ENCODE measurements at regions not wholly inside any gene's neighbourhood (a gene's known extent, or its start where the extent isn't known, plus 50 kb on each side); places are given as distances from the start of the nearest gene placed in this dataset.

DNA sequence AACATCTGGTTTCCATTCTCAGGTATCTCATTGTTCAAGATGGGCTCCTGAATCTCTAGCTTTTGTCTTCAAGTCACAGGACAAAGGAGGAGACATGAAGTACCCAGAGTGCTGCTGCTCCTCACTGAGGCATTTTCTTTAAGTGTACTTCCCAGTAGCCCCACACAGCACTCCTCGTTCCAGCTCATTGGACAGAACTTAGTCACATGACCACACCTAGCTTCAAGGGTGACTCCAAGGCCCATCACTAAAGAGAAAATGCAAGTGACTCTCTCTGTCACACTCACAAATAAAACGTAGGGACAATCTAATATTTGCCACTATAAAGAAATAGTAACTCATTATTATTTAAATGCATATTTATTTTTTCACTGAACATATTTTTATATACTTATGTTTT, 58.3 kb upstream of the NEUROD6 start:
- Histone ChIP-seq H3K79me2 (no peaks in the 10 kb centered on the region), H3K27ac (no peak overlapping the region), H2AFZ (no peak overlapping the region), H3K4me1 (no peaks in the 10 kb centered on the region), H3K27me3 (ENCODE audit: control insufficient read depth, insufficient read depth, low read length) (no peaks in the 10 kb centered on the region), H3K9ac (no peak overlapping the region), H3K4me2 (ENCODE audit: low read length) (no peak overlapping the region), H3K4me3 (ENCODE audit: low read depth, low read length) (no peak overlapping the region), H3K9me3 (ENCODE audit: control insufficient read depth, low read length) (no peaks in the 10 kb centered on the region), H3K36me3 (ENCODE audit: control insufficient read depth, insufficient read depth, low read length) (no peaks in the 10 kb centered on the region)
- TF ChIP-seq, protein P1, sequence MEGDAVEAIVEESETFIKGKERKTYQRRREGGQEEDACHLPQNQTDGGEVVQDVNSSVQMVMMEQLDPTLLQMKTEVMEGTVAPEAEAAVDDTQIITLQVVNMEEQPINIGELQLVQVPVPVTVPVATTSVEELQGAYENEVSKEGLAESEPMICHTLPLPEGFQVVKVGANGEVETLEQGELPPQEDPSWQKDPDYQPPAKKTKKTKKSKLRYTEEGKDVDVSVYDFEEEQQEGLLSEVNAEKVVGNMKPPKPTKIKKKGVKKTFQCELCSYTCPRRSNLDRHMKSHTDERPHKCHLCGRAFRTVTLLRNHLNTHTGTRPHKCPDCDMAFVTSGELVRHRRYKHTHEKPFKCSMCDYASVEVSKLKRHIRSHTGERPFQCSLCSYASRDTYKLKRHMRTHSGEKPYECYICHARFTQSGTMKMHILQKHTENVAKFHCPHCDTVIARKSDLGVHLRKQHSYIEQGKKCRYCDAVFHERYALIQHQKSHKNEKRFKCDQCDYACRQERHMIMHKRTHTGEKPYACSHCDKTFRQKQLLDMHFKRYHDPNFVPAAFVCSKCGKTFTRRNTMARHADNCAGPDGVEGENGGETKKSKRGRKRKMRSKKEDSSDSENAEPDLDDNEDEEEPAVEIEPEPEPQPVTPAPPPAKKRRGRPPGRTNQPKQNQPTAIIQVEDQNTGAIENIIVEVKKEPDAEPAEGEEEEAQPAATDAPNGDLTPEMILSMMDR (IDR thresholded peaks at IDR 0.05) = no peak

DNA sequence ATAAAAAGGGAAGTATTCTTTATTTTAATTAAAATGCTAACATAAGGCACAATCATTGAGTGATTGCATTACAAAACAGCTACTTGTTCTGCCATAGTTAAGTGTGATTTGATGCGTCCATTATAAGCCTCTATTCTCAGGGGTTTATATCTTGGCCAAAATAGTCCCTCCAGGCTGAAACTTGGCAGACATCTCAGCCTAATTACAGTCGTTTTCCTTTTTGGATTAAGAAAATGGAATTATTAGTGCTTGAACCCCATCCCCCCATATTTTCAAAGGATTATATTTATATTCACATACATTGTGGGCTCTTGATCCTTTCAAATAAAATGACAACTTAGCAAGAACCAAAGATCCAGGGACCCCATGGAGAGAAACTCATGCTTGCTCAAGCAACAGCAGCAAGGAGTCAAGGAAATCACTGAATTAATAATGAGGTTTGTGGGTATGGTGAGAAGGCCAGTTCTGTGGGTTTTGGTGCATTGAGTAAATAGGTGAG, 66.7 kb upstream of the NEUROD6 start:
- Histone ChIP-seq H3K4me3 (ENCODE audit: low read depth, low read length) (no peak overlapping the region), H2AFZ (no peak overlapping the region), H3K27ac (no peak overlapping the region), H3K27me3 (ENCODE audit: control insufficient read depth, insufficient read depth, low read length) (no peaks in the 10 kb centered on the region), H3K9ac (no peak overlapping the region), H3K9me3 (ENCODE audit: control insufficient read depth, low read length) (no peaks in the 10 kb centered on the region), H3K79me2 (no peaks in the 10 kb centered on the region), H3K36me3 (ENCODE audit: control insufficient read depth, insufficient read depth, low read length) (no peaks in the 10 kb centered on the region), H3K4me1 (no peaks in the 10 kb centered on the region), H3K4me2 (ENCODE audit: low read length) (no peak overlapping the region)
- TF ChIP-seq, protein P1 (IDR thresholded peaks at IDR 0.05) = no peak

DNA sequence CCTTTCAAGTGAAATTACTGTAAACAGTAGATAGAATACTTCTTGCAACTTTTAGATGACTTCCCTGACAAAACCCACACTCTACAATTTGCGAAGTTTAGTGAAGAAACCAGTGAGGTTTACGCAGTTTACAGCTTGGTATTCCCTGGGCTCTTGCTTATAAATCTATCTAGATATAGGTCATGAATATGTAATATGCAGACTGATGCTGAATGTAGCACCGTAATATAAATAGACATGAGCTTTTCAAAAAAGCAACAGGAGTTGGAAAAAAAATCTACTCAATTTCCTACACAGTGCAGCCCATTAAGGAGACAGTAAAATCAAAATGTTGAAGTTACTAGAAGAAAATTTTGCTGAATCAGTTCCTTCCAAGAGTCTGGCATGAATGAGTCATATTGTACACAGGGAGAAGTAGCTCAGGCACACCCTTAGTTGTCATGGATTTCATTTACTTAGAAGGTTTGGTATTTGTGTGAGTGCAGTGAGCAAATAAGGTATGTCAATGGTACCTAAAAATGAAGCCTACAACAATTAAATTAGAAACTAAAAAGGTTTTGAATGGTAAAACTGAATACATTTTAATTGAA, 67.7 kb upstream of the NEUROD6 start:
- H3K9ac ChIP-seq = no peak overlapping the region
- no peaks in the 10 kb centered on the region for H3K36me3 ChIP-seq (ENCODE audit: control insufficient read depth, insufficient read depth, low read length)
- no peaks in the 10 kb centered on the region for H3K9me3 ChIP-seq (ENCODE audit: control insufficient read depth, low read length)
- no peaks in the 10 kb centered on the region for H3K4me1 ChIP-seq
- no peak overlapping the region for H3K4me3 ChIP-seq (ENCODE audit: low read depth, low read length)
- no peaks in the 10 kb centered on the region for H3K27me3 ChIP-seq (ENCODE audit: control insufficient read depth, insufficient read depth, low read length)
- TF ChIP-seq, protein P1 (IDR thresholded peaks at IDR 0.05) = no peak
- H3K79me2 ChIP-seq = no peaks in the 10 kb centered on the region
- no peak overlapping the region for H3K4me2 ChIP-seq (ENCODE audit: low read length)
- no peak overlapping the region for H3K27ac ChIP-seq
- no peak overlapping the region for H2AFZ ChIP-seq

DNA sequence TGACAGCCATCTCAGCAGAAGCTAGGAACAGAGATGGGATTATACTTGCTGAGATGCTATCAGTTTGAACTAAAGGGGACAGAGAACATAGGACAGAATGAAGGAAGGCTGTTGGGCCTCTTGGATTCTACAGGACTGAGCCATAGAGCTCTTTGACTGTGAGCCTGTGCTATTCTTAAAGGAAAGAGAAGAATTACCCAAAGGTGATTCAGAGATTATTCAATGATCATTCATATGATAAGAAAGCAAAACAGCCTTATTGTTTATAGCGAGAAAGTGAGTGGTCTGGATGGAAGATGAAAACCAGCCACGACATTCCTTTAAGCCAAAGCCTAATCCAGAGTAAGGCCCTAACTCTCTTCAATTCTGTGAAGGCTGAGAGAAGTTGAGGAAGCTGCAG, 69.7 kb upstream of the NEUROD6 start:
- Histone ChIP-seq H3K27ac (no peak overlapping the region), H3K36me3 (ENCODE audit: control insufficient read depth, insufficient read depth, low read length) (no peaks in the 10 kb centered on the region), H2AFZ (no peak overlapping the region), H3K4me2 (ENCODE audit: low read length) (no peak overlapping the region), H3K9me3 (ENCODE audit: control insufficient read depth, low read length) (no peaks in the 10 kb centered on the region), H3K9ac (no peak overlapping the region), H3K27me3 (ENCODE audit: control insufficient read depth, insufficient read depth, low read length) (no peaks in the 10 kb centered on the region), H3K4me3 (ENCODE audit: low read depth, low read length) (no peak overlapping the region), H3K4me1 (no peaks in the 10 kb centered on the region), H3K79me2 (no peaks in the 10 kb centered on the region)
- TF ChIP-seq, protein P1 (IDR thresholded peaks at IDR 0.05) = no peak

DNA sequence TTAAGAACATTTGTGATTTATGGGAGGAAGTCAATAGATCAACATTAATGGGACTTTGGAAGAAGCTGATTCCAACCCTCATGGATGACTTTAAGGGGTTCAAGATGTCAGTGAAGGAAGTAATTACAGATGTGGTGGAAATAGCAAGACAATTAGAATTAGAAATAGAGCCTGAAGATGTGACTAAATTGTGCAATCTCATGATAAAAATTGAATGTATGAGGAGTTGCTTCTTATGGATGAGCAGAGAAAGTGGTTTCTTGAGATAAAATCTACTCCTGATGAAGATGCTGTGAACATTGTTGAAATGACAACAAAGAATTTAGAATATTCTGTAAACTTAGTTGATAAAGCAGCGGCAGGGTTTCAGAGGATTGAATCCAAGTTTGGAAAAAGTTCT, 70.9 kb upstream of the NEUROD6 start:
- H3K9ac ChIP-seq = no peak overlapping the region
- H3K27me3 ChIP-seq (ENCODE audit: control insufficient read depth, insufficient read depth, low read length) = no peaks in the 10 kb centered on the region
- H2AFZ ChIP-seq = no peak overlapping the region
- H3K9me3 ChIP-seq (ENCODE audit: control insufficient read depth, low read length) = no peaks in the 10 kb centered on the region
- no peak overlapping the region for H3K27ac ChIP-seq
- H3K79me2 ChIP-seq = no peaks in the 10 kb centered on the region
- no peak overlapping the region for H3K4me3 ChIP-seq (ENCODE audit: low read depth, low read length)
- H3K36me3 ChIP-seq (ENCODE audit: control insufficient read depth, insufficient read depth, low read length) = no peaks in the 10 kb centered on the region
- TF ChIP-seq, protein P1 (IDR thresholded peaks at IDR 0.05) = no peak
- H3K4me1 ChIP-seq = no peaks in the 10 kb centered on the region
- H3K4me2 ChIP-seq (ENCODE audit: low read length) = no peak overlapping the region

Measured in parathyroid adenoma (tissue), 2 donors.